RWPE2 (cell line): ENCODE measurements at regions not wholly inside any gene's neighbourhood (a gene's known extent, or its start where the extent isn't known, plus 50 kb on each side); places are given as distances from the start of the nearest gene placed in this dataset.

Experiments
- ATAC-seq: fragments of 200-7000 bp; cut with Tn5 transposase; 3 replicates; pipeline ENCODE4 v1.9.1; 2021; ENCODE audit warnings: low read depth
- DNase-seq: peaks from one replicate; pipeline ENCODE4 v3.0.0-alpha.2; 2020; ENCODE audit warnings: low spot score
- H3K27ac ChIP-seq: fragments of 450-650 bp; 2 replicates; pipeline ENCODE4 v1.5.1; 2017; ENCODE audit warnings: mild to moderate bottlenecking; ENCODE audit not compliant: poor library complexity, severe bottlenecking
- H3K27me3 ChIP-seq: fragments of 250-450 bp; sonication (Bioruptor Pico); 2 replicates; pipeline ENCODE4 v1.5.1; 2021; ENCODE audit warnings: mild to moderate bottlenecking, moderate library complexity; ENCODE audit not compliant: insufficient read depth, poor library complexity, severe bottlenecking
- H3K36me3 ChIP-seq: fragments of 250-450 bp; sonication (Bioruptor Pico); 2 replicates; pipeline ENCODE4 v1.5.1; 2020; ENCODE audit warnings: low read depth, mild to moderate bottlenecking, moderate library complexity
- H3K4me1 ChIP-seq: fragments of 250-450 bp; sonication (Bioruptor Pico); 2 replicates; pipeline ENCODE4 v1.5.1; 2021; ENCODE audit warnings: mild to moderate bottlenecking, moderate library complexity; ENCODE audit not compliant: insufficient read depth, poor library complexity, severe bottlenecking
- H3K4me3 ChIP-seq: fragments of 250-450 bp; sonication (Bioruptor Pico); 2 replicates; pipeline ENCODE4 v1.5.1; 2021; ENCODE audit warnings: mild to moderate bottlenecking, moderate library complexity; ENCODE audit not compliant: severe bottlenecking
- H3K9me3 ChIP-seq: fragments of 250-450 bp; sonication (Bioruptor Pico); 2 replicates; pipeline ENCODE4 v1.5.1; 2021; ENCODE audit warnings: mild to moderate bottlenecking, moderate library complexity; ENCODE audit not compliant: severe bottlenecking
- CTCF ChIP-seq: fragments of 450-650 bp; IDR thresholded peaks from one replicate; pipeline ENCODE4 v1.5.1; 2017; ENCODE audit warnings: mild to moderate bottlenecking, moderate library complexity; ENCODE audit not compliant: poor library complexity, severe bottlenecking

GRCh38 chr2:59882279-59882678, 671.2 kb downstream of the BCL11A start:
- no peak for TF ChIP-seq CTCF
- no peaks in the 10 kb centered on the region for H3K4me1 ChIP-seq
- no peak for DNase-seq

GRCh38 chr2:59881218-59881617, 672.2 kb downstream of the BCL11A start:
- ATAC-seq (peak; percentile 12; the same call in 1 of the 3 replicates), DNase-seq (no peak)
- Histone ChIP-seq H3K4me3 (no peak overlapping the region), H3K27ac (no peak overlapping the region), H3K9me3 (no peaks in the 10 kb centered on the region), H3K36me3 (no peaks in the 10 kb centered on the region), H3K4me1 (no peaks in the 10 kb centered on the region), H3K27me3 (no peaks in the 10 kb centered on the region)
- TF ChIP-seq CTCF: no peak

More at GRCh38 chr2:59882279-59882678, 671.2 kb downstream of the BCL11A start:
- no peak for ATAC-seq
- H3K9me3 ChIP-seq: no peaks in the 10 kb centered on the region
- no peaks in the 10 kb centered on the region for H3K36me3 ChIP-seq
- no peak overlapping the region for H3K27ac ChIP-seq
- H3K4me3 ChIP-seq: no peak overlapping the region
- no peaks in the 10 kb centered on the region for H3K27me3 ChIP-seq

- Histone ChIP-seq H3K27me3 (no peaks in the 10 kb centered on the region), H3K9me3 (no peaks in the 10 kb centered on the region), H3K4me1 (no peaks in the 10 kb centered on the region), H3K36me3 (no peaks in the 10 kb centered on the region), H3K4me3 (no peak overlapping the region), H3K27ac (no peak overlapping the region)
- DNase-seq: no peak
- TF ChIP-seq CTCF: no peak
- ATAC-seq: no peak
Measured at GRCh38 chr2:59879700-59880131, 673.7 kb downstream of the BCL11A start.

GRCh38 chr2:59875836-59876235, 677.6 kb downstream of the BCL11A start:
- no peaks in the 10 kb centered on the region for H3K36me3 ChIP-seq
- no peak for TF ChIP-seq CTCF
- H3K27me3 ChIP-seq: no peaks in the 10 kb centered on the region
- no peak overlapping the region for H3K4me3 ChIP-seq
- H3K4me1 ChIP-seq: no peaks in the 10 kb centered on the region
- no peak overlapping the region for H3K27ac ChIP-seq
- H3K9me3 ChIP-seq: no peaks in the 10 kb centered on the region
- ATAC-seq (no peak), DNase-seq (no peak)

- no peaks in the 10 kb centered on the region for H3K4me1 ChIP-seq
- no peak for DNase-seq
- H3K27ac ChIP-seq: no peak overlapping the region
- TF ChIP-seq CTCF: no peak
- no peak overlapping the region for H3K4me3 ChIP-seq
- no peaks in the 10 kb centered on the region for H3K27me3 ChIP-seq
- no peaks in the 10 kb centered on the region for H3K9me3 ChIP-seq
- ATAC-seq: no peak
- no peaks in the 10 kb centered on the region for H3K36me3 ChIP-seq
Measured at GRCh38 chr2:59874971-59875755, 678.3 kb downstream of the BCL11A start.
